ENCODE measurements at regions not wholly inside any gene's neighbourhood (a gene's known extent, or its start where the extent isn't known, plus 50 kb on each side); places are given as distances from the start of the nearest gene placed in this dataset.

DNA sequence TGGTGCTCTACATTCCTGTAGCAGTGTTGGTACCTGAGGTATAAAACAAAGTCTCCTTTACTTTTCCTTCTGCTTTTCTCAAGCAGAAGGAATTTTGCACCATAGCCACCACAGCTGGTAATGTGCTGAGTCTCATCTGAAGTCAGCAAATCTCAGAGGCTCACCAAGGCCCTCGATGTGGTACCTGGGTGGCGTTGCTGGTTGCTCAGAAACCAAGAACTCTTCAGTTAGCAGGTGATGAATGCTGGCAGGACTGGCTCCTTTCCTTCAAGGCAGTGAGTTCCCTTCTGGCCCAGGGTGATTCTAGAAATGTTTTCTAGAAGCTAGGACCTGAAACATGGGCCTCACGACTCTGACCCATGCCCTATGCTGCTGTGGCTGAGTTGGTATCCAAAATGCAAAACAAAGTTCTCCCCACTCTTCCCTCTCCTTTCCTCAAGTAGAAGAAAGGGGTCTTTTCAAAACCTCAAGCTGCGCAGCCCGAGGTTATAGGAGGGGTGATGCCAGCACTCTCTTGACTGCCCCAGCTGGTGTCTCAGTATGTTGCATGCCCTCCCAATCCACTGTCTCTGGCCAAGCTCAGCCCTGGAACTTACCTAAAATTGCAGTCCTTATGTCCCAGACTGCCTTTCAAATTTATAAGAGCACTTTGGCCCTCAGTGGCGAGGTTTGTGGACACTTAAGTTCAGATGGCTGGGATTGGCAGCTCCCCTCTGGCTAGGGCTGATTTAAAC is 592.3 kb downstream of the FRK start:
- TF ChIP-seq YY1 (IDR thresholded peaks at IDR 0.05; ENCODE audit: insufficient read depth, insufficient read length), result no peak
- TF ChIP-seq ZNF274 (IDR thresholded peaks at IDR 0.05; ENCODE audit: low read depth, low read length), result no peak
